Renal cortical epithelial cell (primary cell): ENCODE measurements at regions not wholly inside any gene's neighbourhood (a gene's known extent, or its start where the extent isn't known, plus 50 kb on each side); places are given as distances from the start of the nearest gene placed in this dataset.
A peak's percentile ranks its signal among the peaks of the same experiment; 100 is the strongest.

Experiments used
- DNase-seq: peaks from one replicate; pipeline ENCODE4 v3.0.0-alpha.2; 2011; ENCODE audit warnings: low read depth

DNA sequence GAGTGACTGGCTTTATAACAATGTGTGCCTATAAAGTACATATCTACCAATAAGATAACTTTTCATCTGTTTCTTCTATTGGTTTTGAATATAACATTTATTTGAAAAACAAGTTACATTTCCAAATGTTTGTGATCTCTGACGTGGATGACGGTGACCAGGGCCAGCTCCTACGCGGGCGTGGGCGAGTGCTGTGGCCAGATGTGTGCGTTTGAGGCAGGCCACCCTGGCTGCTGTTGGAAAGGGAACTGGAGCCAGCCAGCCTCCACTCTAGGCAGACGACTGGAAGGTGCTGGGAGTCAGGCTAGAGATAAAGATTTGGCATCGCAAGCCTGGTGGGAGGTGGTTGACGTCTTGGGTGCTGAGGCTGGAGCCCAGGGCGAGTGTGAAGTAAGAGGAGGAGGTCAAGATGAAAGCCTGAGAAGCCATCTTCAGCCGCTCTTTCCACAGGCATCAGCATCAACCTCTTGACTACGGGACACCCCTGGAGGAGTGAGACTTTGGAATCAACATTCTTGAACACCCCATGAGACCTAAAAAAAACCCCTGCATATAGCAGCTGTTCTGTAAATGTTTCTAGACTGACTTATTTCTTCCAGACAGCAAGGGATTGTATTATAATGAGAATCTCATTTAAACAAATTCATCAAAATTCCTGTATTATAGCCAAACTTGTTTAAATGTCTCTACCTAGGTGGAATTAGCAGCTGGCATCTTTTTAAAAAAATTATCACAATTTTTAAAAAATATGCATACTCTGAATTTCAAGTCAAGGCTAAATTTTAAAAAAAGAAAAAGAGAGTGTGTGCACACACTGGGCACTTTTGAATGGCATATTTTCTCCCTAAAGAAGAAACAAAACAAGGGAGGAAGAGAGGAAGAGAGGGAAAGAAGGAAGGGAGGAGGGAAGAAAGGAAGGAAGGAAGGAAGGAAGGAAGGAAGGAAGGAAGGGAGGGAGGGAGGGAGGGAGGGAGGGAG lies 112.5 kb upstream of the SLC44A3 start:
- no peak for DNase-seq

DNA sequence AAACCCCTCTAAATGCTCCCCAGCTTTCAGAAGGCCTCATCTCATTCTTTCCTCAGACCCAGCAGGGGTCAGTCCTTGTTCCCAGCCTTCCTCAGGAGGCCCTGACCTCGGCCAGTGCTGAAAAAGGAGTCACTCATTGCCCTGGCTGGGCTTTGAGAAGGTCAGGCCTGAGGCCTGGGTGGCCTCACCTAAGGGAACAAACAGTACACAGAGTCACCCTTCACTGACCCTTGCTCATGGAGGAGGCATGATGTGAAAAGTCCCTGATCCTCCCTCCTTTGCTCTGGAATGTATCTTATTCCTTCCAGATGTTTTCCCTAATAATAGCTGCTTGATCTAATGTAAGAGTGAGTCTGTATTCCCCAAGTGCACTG lies 117.7 kb upstream of the SLC44A3 start:
- DNase-seq = peak; percentile 68

DNA sequence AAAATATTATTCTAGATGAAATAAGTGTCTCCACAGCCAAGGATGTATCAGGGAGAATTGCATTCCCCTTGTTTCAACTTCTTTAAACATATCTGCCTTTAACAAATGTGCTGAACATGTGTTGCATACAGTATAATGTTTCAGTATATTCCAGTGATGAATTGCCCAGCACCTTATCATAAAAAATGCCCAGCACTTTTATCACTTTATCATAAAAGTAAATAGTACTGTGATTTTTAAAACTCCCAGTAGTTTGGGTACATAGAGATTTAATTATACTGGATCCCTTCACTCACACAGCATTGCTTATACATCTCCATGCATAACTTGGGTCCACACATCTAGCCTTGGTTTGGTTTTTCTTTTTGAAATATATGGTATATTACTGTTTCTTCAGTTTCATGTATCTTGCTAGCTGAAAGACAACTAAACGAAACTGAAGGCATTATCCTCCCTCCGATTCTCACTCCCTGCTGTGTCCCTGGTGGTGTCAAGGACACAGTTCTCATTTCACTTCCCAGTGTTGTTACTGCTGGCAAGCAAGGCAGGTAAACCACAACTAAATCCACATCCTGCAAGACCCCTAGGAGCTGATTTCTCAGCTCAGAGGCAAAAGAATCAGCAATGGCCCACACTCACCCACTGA lies 118.2 kb upstream of the SLC44A3 start:
- DNase-seq = no peak

DNA sequence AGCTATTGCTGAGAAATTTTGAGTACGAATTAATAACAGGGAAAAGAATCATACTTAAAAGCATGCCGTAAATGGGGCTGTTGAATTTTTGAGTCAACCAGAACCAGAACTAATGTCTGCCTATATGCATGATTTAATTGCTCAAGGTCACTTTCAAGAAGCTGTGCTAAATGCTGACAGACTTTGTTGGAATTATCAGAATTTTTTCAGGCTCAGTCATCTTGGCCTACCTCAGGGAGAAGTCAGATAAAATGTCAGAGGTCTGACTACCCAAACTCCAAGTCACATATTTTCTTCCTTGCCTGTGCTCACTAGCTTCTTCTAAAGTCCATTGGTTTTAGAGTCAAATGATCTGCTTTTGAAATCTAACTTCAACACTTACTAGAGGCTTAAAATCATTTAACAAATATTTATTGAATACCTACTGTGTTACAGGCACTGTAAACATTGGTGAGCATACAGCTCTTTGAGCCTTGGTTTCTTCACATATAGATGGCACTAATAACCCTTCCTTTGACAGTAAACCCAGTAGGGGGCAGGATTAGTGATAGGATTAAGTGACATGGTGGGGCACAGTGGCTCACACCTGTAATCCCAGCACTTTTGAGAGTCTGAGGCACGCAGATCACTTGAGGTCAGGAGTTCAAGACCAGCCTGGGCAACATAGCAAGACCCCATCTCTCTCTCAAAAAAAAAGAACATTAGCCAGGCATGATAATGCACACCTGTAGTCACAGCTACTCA lies 121.2 kb upstream of the SLC44A3 start:
- DNase-seq = peak; percentile 85

DNA sequence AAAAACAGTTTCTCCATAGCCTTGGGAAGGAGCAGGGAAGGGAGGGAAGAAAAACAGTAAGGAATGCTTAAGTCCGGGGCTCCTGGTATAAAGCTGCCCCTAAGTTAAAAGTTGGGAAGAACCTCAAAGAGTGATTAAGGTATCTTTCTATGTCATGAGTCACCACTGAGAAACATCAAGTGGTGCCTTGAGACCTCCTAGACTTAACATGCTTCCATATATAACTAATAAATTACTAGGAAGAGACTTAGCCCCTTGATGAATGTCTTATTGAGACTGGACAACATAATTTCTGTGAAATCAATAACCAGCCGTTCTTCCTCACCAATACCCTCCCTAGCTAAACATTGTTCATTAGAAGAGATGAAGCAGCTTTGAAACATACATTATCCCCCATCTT lies 121.8 kb upstream of the SLC44A3 start:
- DNase-seq = peak; percentile 63

DNA sequence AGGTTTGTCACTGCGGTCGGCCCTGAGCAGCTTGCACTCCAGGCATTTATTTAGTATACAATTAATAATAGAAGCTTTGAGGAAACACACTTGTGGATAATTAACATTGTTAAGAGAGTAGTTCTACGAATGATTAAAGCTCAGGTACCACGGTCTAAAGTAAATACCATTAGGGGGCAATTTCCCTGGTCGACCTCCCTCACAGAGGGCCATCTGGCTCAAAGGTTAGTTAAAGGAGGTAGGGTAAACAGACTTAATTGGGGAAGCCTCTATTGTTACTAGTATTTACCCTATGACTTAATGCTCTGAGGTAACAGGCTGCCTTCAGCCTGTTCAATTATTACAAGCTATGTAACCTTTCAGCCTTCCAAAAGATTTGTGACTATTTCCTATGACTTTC lies 122.3 kb upstream of the SLC44A3 start:
- peak; percentile 96 for DNase-seq

DNA sequence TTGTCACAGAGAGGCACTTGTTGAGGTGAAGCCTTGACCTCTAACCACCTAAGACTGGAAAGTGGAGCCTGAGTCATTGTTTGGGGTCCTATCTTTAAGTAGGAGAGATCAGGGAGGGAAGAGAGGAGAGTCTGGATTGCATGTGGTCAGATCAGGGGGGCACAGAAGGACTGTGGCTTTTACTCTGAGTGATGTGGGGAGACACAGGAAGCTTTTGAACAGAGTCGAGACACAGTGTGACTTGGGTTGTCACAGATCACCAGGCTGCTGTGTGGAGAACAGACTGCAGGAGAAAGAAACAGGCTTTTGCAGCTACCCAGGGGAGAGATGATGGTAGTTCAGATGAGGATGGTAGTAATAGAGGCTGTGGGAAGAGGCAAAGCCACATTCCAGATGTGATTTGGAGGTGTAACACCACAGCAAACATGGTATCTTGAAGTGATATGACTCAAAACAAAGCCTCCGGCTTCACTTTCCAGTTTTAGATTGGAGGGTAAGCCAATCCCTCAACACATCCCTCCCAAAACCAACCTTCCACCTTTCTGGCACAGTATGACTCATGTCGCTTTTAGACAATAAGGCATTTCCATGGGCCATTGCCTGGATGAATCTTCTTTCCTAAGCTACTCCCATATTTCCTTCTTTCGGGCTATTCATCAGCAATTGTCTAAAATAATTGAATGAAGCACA lies 125.8 kb upstream of the SLC44A3 start:
- peak; percentile 33 for DNase-seq

DNA sequence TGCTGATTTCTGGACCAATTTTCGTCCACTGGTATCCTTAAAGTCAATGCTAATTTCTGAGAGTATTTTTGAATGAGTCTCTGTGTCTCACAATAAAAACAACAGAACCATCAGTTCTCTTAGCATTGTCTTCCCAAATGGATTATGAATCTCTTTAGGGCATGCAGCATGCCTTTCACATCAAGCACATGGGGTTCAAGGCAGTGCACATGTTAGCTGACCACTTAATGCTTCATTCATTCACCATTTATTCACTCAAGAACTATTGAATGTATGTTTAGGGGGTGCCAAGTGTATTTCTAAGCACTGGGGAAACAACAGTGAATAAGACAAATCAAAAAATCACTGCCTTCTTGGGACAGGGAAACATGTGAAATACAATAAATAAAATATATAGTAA lies 126.7 kb upstream of the SLC44A3 start:
- DNase-seq = no peak

DNA sequence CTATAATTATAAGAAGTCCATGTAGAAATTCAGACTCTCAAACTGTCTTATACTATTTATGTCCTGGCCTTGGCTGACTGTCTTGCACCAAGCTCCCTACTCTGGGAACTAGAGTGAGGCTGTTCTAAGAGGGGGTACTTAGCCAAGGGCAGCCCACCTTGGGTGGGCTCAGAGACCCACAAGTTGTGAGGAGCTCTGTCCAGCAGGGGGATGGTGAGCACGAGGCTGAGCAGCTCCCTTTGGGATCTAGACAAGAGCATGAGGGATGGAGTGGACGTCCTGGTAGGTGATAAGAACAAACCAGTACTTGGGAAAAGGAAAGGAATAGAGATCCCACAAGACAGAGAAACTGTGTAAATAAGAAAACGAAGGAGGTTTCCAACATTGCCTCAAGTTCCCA lies 127.1 kb upstream of the SLC44A3 start:
- no peak for DNase-seq

DNA sequence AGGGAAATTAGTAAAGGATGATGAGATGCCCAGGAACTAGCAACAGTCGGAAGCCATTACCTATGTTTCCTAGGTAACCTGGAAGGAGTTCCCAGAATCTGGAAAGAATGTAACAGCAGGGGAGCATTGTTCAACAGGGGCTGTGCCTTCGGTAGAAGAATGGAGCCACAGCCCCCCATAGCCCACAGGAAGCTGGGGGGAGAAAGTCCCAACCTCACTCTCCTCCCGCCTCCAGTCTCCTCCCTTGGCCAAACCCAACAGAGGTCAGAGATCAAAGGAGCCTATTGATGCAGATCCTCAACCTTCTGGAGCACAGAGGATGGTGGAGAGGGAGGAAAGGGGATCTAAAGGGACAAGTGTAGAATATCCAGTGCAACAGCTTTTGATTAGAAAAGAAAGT lies 131.5 kb upstream of the SLC44A3 start:
- no peak for DNase-seq

DNA sequence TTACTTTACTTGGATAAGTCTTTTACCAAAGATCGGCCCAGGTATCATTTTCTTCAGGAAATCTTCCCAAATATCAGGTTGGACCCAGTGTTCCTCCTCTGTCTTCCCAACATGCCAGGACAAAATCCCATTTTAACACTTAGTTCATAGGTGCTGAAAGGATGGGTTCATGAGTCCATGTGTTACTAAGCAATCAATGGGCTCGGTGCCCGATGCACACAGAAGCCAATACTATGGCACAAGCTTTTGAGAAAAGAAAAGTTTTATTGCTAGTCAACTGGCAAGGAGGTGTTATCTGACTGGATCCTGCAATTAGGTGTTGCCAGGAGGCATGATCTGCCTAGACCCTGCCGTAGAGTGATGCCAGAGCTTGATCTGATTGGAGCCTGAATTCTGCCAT lies 133.3 kb upstream of the SLC44A3 start:
- DNase-seq = no peak

DNA sequence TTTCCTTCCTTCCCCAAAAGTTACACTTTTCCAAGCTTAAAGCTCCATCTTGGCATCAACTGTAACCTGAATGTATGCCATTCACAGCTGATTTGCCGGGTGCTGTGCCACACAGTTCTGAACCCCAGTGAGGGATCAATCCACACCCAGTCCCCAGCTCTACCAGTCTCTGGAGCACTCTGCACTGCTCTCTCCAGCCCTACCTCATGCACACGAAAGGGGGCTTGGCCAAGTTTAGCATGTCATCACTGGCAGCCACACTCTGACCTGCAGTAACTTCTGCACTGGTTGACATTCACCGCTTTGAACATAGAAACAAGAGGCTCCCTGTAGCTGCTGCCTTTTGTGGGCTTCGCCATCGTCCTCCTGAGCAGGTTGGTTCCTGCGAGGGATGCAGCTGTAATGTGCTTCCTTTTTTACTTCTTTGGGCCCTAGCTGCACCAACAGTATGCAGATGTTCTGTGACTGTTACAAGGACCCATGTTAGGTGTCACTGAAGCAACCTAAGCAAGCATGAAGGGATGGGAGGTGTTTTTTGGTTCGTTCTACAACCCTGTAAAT lies 135.4 kb upstream of the SLC44A3 start:
- no peak for DNase-seq

DNA sequence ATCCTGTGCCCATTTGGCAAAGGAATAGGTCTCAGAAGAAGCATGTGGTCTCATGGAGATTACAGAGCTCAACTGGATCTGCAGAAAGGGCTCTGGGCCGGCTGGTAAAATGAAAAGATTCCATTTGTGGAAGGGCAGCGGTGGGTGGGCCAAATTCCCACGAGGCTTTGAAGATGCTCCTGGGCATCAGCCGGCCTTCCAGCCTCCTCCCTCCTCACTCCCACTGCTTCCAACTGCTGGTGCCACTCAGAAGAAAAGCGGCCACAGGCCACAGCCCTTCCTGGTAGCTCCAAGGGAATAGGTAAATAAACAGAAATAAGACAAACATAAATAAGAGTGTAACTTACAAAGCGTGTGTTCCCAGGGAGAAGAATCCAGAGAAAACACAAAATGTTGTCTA lies 136.3 kb upstream of the SLC44A3 start:
- no peak for DNase-seq

DNA sequence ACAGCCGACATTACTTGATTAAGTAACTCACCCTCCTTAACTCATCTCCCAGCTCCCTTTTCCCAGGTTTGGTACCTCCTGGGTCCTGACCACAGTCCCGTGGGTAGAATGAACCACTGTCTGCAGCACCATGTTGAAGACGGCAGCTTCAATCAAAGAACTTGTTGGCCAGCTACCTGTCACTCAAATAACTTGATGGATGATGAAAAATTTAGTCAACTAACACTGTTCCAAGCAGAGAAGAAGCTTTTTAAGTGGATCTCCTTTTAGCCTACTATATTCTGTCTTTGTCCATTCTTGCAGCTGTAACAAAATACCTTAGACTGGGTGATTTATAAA lies 138.4 kb upstream of the F3 start:
- no peak for DNase-seq

DNA sequence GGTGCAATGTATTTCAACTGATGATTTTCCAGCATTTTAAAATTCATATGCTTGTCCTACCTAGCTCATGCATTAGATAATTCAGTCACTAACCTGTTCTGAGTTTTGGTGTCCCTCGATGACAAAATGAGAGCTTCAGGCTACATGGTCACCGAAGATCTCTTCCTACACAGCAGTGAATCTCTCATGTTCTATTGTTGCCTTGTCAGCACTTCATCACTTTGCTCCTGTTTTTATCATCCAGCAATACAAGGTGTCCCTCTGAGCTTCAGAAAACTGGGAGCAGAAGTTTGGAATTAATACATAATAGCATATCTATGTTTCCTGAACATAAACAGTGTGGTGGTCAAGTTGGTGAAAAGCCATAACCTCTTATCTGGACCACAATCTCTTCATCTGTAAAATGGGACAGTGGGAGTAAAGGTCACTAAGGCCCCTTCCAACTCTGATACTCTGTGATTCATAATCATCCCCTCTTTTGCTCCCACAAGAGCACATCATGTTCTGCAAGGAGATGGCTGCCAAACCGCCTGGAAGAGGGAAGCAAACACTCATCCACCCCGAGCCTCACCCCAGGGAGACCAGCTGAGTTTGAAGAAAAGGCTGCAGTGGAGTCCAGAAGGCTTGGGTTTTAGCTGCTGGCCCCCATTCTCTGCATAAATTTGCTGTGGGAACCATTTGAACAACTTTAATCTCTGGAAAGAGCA lies 137.9 kb upstream of the F3 start:
- no peak for DNase-seq

DNA sequence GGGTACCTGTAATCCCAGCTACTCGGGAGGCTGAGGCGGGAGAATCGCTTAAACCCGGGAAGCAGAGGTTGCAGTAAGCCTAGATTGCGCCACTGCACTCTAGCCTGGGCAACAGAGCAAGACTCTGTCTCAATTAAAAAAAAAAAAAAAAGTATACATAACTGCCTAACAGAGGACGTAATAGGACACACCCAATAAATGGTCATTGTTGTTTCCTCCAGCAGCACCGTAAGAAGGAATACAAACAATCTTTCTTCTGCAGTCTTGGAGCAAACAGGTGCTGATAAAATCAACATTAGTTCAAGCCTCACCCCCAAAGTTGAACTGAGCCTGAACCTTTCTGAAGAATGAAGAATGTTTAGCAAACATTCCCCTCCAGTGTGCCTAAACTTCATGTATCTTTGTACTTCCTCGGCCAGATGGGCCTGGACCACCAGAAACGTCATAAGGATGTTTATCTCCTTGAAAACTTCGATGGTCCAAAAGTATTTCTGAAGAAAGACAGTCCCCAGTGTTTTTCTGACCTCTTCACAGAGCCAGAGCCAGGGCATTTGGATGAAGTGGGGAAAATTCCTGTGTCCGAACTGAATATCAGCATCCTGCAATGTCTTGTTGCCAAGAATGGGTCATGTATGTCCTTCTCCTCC lies 136.8 kb upstream of the F3 start:
- DNase-seq = peak; percentile 25

DNA sequence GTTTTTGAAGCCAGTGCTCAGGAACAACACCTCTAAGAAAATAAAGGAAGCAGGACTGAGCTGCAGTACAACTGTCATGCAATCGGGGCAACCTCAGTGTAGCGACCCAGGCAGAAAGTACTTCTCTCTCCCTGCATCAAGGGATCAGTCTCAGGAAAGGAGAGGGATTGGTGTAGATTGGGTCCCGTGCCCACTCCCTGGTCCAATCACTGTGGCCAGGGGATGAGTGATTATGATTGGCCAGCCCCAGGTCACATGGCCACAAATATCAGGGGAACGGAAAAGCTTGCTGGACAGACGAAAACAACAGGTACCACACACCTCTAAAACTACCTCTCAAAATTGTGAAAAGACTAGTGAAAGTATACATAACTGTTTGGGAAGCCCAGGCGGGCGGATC lies 136.2 kb upstream of the F3 start:
- no peak for DNase-seq

DNA sequence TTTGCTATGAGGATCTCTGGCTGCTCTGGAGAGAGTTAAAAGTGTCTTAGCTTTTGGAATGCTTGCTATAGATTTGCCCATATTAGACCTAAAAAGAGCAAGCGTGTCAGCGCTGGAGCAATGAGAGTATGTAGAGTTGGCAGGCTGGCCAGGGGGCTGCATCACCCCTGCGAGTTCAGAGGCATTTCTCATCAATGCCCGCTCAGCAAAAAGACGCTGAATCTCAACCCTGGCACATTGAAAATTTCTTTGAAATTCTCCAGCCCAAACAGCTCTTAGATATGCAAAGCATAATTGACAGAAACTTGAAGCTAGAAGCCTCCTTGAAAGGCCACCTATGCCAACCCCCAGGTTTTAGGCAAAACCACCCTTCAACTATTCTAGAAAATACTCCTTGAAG lies 135.5 kb upstream of the F3 start:
- no peak for DNase-seq

DNA sequence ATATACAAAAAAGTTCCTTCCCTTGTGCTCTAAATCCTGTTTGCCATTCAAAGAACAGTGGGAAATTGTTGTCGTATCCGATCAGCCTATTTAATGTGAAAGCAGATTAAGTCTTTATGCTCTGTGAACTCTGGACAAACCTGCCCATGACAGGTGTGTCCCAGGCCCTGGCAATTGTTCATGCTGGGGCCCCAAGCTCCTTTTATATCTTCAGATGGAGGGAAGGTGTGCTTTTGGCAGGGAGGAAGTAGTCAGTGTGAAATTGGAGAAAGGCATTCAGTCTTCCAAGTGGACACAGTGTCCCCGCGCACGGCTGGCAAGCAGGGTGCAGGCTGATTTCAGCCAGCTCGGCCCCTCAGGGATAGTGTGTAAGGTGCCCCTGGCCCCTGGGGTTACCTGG lies 135.1 kb upstream of the F3 start:
- peak; percentile 23 for DNase-seq

DNA sequence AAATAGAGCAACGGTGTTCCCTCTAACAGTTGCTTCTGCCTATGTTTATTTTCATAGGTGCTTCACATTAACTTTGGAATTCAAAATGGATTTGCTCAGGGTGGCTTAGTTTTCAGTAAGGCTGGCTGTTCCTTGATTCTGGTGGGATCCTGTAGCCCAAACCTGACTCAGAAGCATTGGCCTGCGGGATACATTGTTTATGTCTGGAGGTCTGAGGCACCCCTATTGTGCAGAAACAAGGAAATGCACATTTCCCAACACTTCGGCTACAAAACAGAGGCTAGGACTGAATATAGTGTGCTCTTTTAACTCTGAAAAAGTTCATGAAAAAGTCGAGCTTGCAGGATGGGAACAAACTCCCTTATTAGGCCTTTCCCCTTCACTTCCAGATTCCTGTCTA lies 133.8 kb upstream of the F3 start:
- DNase-seq = no peak

DNA sequence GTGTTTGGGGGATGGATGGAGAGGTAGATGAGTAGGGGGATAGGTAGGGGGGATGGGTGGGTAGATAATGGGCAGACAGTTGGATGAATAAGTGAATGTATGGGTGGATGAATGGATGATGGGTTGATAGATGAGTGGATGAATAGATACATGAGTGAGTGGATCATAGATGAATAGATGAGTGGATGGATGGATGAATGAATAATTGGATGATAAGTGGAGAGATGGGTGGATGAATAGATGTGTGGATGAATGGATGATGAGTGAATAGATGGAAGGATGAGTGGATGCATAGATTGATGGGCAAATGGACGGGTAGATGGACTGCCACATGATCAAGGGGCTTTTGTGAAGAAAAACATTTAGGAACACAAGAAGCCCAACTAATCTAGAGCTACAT lies 133.3 kb upstream of the F3 start:
- no peak for DNase-seq
